ENCODE measurements at regions not wholly inside any gene's neighbourhood (a gene's known extent, or its start where the extent isn't known, plus 50 kb on each side); places are given as distances from the start of the nearest gene placed in this dataset.

DNA sequence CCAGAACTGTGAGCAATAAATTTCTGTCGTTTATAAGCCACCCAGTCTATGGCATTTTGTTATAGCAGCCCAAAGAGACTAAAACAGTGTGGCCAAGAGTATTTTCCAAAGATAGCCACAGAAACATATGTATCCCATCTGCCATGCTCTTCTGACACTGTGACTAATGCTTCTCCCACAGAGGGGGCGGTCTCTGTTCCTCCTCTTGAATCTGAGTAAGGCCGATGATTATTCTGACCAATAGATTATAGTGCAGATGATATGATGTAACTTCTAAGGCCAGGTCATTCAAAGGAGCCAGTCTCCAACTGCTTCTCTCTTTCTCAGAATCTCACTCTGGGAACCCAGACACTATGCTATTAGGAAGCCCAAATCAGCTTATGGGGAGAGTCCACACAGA, 570.7 kb downstream of the BCOR start:
- intact Hi-C loops (cut with micrococcal nuclease; ENCODE audit: unreplicated experiment), result no loop called here
- no peak overlapping the region for H3K4me3 ChIP-seq (ENCODE audit: low read depth, low read length)
- Mint-ChIP-seq H3K9me3 (ENCODE audit: unreplicated experiment) (no peaks in the 10 kb centered on the region), H3K27ac (ENCODE audit: unreplicated experiment) (no peak overlapping the region), H3K36me3 (ENCODE audit: insufficient read depth, unreplicated experiment) (no peaks in the 10 kb centered on the region), H3K4me3 (ENCODE audit: unreplicated experiment) (no peak overlapping the region), H3K27me3 (ENCODE audit: insufficient read depth, unreplicated experiment) (peaks cover 3% of the 10 kb centered on the region), H3K4me1 (ENCODE audit: low read depth, unreplicated experiment) (no peaks in the 10 kb centered on the region)
- no peaks in the 10 kb centered on the region for H3K4me1 ChIP-seq
- H3K36me3 ChIP-seq (ENCODE audit: control insufficient read depth, insufficient read depth, low read length), result no peaks in the 10 kb centered on the region
- no peaks in the 10 kb centered on the region for H3K27me3 ChIP-seq (replicated peaks; ENCODE audit: control insufficient read depth, insufficient read depth, low read length)
- CTCF ChIA-PET, result no interaction called here
- no TSS peak for BruUV-seq (replicated peaks)
- POLR2A ChIA-PET, result no interaction called here
- no peak for DNase-seq
- TF ChIP-seq, protein P1, sequence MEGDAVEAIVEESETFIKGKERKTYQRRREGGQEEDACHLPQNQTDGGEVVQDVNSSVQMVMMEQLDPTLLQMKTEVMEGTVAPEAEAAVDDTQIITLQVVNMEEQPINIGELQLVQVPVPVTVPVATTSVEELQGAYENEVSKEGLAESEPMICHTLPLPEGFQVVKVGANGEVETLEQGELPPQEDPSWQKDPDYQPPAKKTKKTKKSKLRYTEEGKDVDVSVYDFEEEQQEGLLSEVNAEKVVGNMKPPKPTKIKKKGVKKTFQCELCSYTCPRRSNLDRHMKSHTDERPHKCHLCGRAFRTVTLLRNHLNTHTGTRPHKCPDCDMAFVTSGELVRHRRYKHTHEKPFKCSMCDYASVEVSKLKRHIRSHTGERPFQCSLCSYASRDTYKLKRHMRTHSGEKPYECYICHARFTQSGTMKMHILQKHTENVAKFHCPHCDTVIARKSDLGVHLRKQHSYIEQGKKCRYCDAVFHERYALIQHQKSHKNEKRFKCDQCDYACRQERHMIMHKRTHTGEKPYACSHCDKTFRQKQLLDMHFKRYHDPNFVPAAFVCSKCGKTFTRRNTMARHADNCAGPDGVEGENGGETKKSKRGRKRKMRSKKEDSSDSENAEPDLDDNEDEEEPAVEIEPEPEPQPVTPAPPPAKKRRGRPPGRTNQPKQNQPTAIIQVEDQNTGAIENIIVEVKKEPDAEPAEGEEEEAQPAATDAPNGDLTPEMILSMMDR (IDR thresholded peaks at IDR 0.05; ENCODE audit: insufficient read depth in 1 of 2, low read depth in 1 of 2, low read length in 1 of 2, severe bottlenecking in 1 of 2, unreplicated experiment in 1 of 2), result no peak
- no peaks in the 10 kb centered on the region for H3K9me3 ChIP-seq

DNA sequence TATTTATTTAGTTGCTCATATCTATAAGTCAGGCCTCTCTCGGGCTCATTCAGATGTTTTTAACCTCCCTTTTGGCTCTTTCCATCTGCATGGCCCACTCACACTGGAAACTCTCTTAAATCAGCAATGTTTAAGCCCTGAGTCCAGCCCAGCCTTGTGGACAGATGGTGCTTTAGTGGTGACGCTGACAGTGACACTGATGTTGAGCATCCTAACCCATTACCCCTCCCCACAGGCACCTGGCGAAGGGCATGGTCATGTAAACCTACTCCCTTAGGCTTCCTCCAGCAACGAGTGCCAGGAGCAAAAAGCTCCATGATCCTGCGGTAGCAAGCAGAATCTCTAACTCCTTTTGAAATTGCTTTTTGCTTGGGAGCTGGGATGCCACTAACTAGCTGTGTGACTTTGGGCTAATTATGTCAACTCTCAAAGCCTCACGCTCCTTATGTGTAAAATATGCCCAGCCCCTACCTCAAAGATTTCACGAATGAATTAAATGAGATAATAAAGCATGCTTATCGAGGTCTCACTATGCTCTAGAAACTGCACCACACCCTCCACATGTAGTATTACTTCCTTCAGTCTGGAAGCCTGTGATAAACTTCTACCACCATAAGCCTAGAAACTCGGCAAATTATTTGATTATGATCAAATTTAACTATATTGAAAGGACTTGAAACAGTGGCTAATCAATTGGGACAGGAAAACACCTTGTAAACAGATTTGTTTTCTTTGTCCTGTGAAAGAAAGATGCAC, 569.4 kb downstream of the BCOR start:
- H3K36me3 Mint-ChIP-seq (ENCODE audit: insufficient read depth, unreplicated experiment), result no peaks in the 10 kb centered on the region
- Histone ChIP-seq H3K4me3 (ENCODE audit: low read depth, low read length) (no peak overlapping the region), H3K27me3 (replicated peaks; ENCODE audit: control insufficient read depth, insufficient read depth, low read length) (no peaks in the 10 kb centered on the region), H3K36me3 (ENCODE audit: control insufficient read depth, insufficient read depth, low read length) (no peaks in the 10 kb centered on the region), H3K9me3 (no peaks in the 10 kb centered on the region), H3K4me1 (no peaks in the 10 kb centered on the region)
- ChIA-PET POLR2A (no interaction called here), CTCF (no interaction called here)
- BruUV-seq (replicated peaks), result no TSS peak
- no peak overlapping the region for H3K27ac Mint-ChIP-seq (ENCODE audit: unreplicated experiment)
- TF ChIP-seq, protein P1 (IDR thresholded peaks at IDR 0.05; ENCODE audit: insufficient read depth in 1 of 2, low read depth in 1 of 2, low read length in 1 of 2, severe bottlenecking in 1 of 2, unreplicated experiment in 1 of 2), result no peak
- H3K9me3 Mint-ChIP-seq (ENCODE audit: unreplicated experiment), result no peaks in the 10 kb centered on the region
- no peak overlapping the region for H3K4me3 Mint-ChIP-seq (ENCODE audit: unreplicated experiment)
- no peak for DNase-seq
- intact Hi-C loops (cut with micrococcal nuclease; ENCODE audit: unreplicated experiment), result no loop called here
- peaks cover 3% of the 10 kb centered on the region for H3K27me3 Mint-ChIP-seq (ENCODE audit: insufficient read depth, unreplicated experiment)
- no peaks in the 10 kb centered on the region for H3K4me1 Mint-ChIP-seq (ENCODE audit: low read depth, unreplicated experiment)

DNA sequence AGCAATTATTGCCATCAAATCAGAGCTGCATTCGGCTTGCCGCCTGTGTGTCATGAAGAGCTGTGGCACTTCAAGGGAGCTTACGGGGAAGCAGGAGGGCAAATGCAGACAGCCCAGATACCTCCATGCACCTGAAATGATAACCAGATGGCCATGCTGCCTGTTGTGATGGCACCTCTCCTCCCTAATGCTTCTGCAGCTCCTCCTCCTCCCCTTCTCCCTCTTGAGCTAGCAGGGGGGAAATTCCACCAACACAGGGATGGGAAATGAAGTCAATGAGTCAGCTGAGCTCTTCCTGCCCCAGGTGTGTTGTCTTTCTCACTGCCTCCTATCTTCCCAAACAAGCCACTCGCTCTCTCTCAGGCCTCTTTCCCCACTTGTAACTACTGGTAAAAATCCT, 565.0 kb downstream of the BCOR start:
- H3K4me3 ChIP-seq (ENCODE audit: low read depth, low read length), result no peak overlapping the region
- no peaks in the 10 kb centered on the region for H3K9me3 ChIP-seq
- Mint-ChIP-seq H3K27ac (ENCODE audit: unreplicated experiment) (no peak overlapping the region), H3K4me1 (ENCODE audit: low read depth, unreplicated experiment) (no peaks in the 10 kb centered on the region), H3K9me3 (ENCODE audit: unreplicated experiment) (no peaks in the 10 kb centered on the region), H3K27me3 (ENCODE audit: insufficient read depth, unreplicated experiment) (peaks cover 19% of the 10 kb centered on the region), H3K4me3 (ENCODE audit: unreplicated experiment) (no peak overlapping the region), H3K36me3 (ENCODE audit: insufficient read depth, unreplicated experiment) (no peaks in the 10 kb centered on the region)
- intact Hi-C loops (cut with micrococcal nuclease; ENCODE audit: unreplicated experiment), result no loop called here
- TF ChIP-seq, protein P1 (IDR thresholded peaks at IDR 0.05; ENCODE audit: insufficient read depth in 1 of 2, low read depth in 1 of 2, low read length in 1 of 2, severe bottlenecking in 1 of 2, unreplicated experiment in 1 of 2), result no peak
- H3K4me1 ChIP-seq, result no peaks in the 10 kb centered on the region
- ChIA-PET CTCF (no interaction called here), POLR2A (no interaction called here)
- H3K36me3 ChIP-seq (ENCODE audit: control insufficient read depth, insufficient read depth, low read length), result no peaks in the 10 kb centered on the region
- no peak for DNase-seq
- no peaks in the 10 kb centered on the region for H3K27me3 ChIP-seq (replicated peaks; ENCODE audit: control insufficient read depth, insufficient read depth, low read length)
- no TSS peak for BruUV-seq (replicated peaks)

All from Caco-2 (cell line).